ENCODE measurements at regions not wholly inside any gene's neighbourhood (a gene's known extent, or its start where the extent isn't known, plus 50 kb on each side); places are given as distances from the start of the nearest gene placed in this dataset.

- TF ChIP-seq ZNF18 (tag by site-specific recombination; IDR thresholded peaks at IDR 0.05) (no peak), ZNF549 (tag by site-specific recombination; IDR thresholded peaks at IDR 0.05) (no peak), ZNF830 (tag by site-specific recombination; IDR thresholded peaks at IDR 0.05; ENCODE audit: low read depth) (no peak), WT1 (tag by site-specific recombination; IDR thresholded peaks at IDR 0.05) (no peak), ZNF214 (tag by site-specific recombination; IDR thresholded peaks at IDR 0.05; ENCODE audit: borderline replicate concordance) (no peak), ZNF518A (tag by site-specific recombination; conservative IDR thresholded peaks at IDR 0.05; ENCODE audit: low read depth) (no peak), ZFP37 (tag by site-specific recombination; IDR thresholded peaks at IDR 0.05) (no peak), SP7 (tag by site-specific recombination; IDR thresholded peaks at IDR 0.05) (no peak), SALL2 (tag by site-specific recombination; IDR thresholded peaks at IDR 0.05; ENCODE audit: borderline replicate concordance) (no peak), ZNF341 (tag by site-specific recombination; IDR thresholded peaks at IDR 0.05; ENCODE audit: low read depth) (no peak), ZBTB48 (tag by site-specific recombination; IDR thresholded peaks at IDR 0.05) (no peak), PRDM4 (tag by site-specific recombination; IDR thresholded peaks at IDR 0.05) (no peak), ZNF19 (tag by site-specific recombination; IDR thresholded peaks at IDR 0.05; ENCODE audit: low read depth) (no peak), ZNF629 (tag by site-specific recombination; IDR thresholded peaks at IDR 0.05) (no peak), ZNF239 (tag by site-specific recombination; IDR thresholded peaks at IDR 0.05) (no peak), REPIN1 (tag by site-specific recombination; IDR thresholded peaks at IDR 0.05; ENCODE audit: low read depth) (no peak), KLF17 (tag by site-specific recombination; IDR thresholded peaks at IDR 0.05) (no peak), HOXC10 (CRISPR knock-in tag; IDR thresholded peaks at IDR 0.05) (no peak), ZNF645 (tag by site-specific recombination; IDR thresholded peaks at IDR 0.05) (no peak), FEZF1 (tag by site-specific recombination; IDR thresholded peaks at IDR 0.05) (no peak)
- H3K4me1 ChIP-seq (ENCODE audit: control insufficient read depth, insufficient read depth, low read length) = no peaks in the 10 kb centered on the region
Measured at GRCh38 chr4:57488366-57489162, 378.4 kb upstream of the IGFBP7 start.

More at GRCh38 chr4:57488366-57489162, 378.4 kb upstream of the IGFBP7 start:
- POLR2A ChIA-PET = no interaction called here
- H3K9me3 ChIP-seq (ENCODE audit: control insufficient read depth, insufficient read depth, low read depth, low read length) = no peaks in the 10 kb centered on the region
- no peak overlapping the region for H3K27ac ChIP-seq (ENCODE audit: extremely low read depth, low read depth, low read length)
- CTCF ChIA-PET = interaction anchor here (0.6 kb wide), 1 partner anchor 321 kb away, joined by 3 read pairs; no protein-coding TSS in a partner anchor
- H3K4me3 ChIP-seq (ENCODE audit: low read depth, low read length) = no peak overlapping the region
- H3K36me3 ChIP-seq (ENCODE audit: control insufficient read depth in 2 of 2, insufficient read depth in 1 of 2, low read length in 2 of 2) = no peaks in the 10 kb centered on the region
